ENCODE measurements at regions not wholly inside any gene's neighbourhood (a gene's known extent, or its start where the extent isn't known, plus 50 kb on each side); places are given as distances from the start of the nearest gene placed in this dataset.

DNA sequence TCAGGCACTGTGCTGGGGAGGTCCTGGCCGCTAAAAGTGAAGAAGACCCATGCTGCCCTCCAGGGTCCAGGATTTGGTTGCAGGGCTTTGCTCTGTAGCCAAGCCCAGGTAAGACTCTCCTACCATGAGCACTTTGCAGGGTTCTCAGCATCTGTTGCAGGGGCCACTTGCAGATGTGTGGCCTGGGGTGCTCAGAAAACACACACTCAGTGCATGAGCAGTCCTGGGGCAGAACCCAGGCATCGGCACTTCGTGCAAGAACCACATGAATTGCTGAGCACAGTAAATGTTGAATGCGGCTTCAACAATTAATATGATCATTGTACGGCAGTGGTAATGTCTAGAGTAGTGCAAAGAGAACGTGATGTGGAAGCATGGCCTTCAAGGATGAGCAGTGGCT, 98.5 kb upstream of the SMIM21 start:
- DNase-seq: no peak

- peak; percentile 10 for DNase-seq
These were observed 97.8 kb upstream of the SMIM21 start for GRCh38 chr18:75525331-75525730.

GRCh38 chr18:75524841-75525240, 97.3 kb upstream of the SMIM21 start:
- no peak for DNase-seq

- no peak for DNase-seq
These were observed 96.7 kb upstream of the SMIM21 start for GRCh38 chr18:75524181-75524580.

GRCh38 chr18:75521816-75522215, 94.3 kb upstream of the SMIM21 start:
- DNase-seq: no peak

- DNase-seq: no peak
These were observed 90.5 kb upstream of the SMIM21 start for GRCh38 chr18:75518007-75518406.

DNA sequence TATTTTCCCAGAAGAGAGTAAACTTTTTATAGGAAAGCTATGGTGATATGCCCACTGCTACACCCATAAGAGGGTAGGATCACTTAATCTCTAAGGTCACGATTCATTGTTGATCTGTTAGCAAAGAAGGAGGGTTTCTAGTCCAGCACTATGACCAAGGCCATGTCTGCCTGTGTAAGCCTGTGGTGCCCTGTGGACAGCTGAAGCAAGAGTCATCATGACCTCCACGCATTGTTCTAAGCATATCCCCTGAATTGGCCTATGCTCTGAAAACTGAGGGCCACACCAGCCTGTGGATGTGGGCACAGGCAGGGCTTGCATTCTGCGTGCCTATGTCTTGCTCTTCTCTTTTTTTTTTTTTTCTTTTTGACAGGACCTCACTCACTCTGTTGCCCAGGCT, 89.8 kb upstream of the SMIM21 start:
- no peak for DNase-seq

- no peak for DNase-seq
These were observed 80.1 kb upstream of the SMIM21 start for GRCh38 chr18:75507636-75508035.

DNA sequence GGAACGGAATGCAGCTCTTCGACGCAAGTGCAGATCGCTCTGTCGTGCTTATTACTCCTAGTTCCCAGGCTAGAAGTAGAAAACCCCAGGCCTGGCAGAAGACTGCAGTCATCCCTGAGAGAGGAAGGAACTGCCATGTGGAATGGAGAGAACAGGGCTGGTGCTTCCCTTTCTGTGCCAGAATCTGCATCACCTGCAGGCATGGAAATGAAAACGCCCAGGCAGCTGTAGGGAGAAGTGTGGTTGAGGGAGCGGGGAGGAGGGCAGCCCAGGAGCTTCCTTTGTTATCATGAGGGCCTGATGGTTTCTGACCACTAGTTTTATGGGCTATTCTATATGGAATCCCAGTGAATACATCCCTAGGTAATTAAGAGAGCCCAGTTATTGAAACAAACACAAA, 79.4 kb upstream of the SMIM21 start:
- no peak for DNase-seq

DNA sequence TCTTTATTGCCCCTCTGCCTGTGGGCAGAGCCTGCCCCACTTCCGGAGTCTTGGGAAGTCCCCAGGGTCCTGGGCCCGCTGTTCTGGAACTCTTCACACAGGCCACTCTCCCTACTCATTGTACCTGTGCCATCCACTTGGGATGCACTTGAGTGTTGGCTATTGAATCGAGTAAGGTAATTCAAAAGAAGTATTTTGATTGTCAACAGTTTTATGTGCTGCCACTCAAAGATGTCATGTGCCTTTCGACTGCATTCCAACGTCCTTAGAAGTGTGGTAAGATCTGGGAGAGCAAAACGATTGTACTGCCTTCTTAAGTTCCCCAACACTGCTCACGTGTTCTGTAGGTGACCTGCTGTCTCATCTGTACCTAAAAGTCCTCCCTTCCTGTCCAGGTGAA, 77.0 kb upstream of the SMIM21 start:
- no peak for DNase-seq

GRCh38 chr18:75503615-75504014, 76.1 kb upstream of the SMIM21 start:
- no peak for DNase-seq

GRCh38 chr18:75502286-75502685, 74.8 kb upstream of the SMIM21 start:
- no peak for DNase-seq

GRCh38 chr18:75500545-75500944, 73.0 kb upstream of the SMIM21 start:
- DNase-seq: no peak

DNA sequence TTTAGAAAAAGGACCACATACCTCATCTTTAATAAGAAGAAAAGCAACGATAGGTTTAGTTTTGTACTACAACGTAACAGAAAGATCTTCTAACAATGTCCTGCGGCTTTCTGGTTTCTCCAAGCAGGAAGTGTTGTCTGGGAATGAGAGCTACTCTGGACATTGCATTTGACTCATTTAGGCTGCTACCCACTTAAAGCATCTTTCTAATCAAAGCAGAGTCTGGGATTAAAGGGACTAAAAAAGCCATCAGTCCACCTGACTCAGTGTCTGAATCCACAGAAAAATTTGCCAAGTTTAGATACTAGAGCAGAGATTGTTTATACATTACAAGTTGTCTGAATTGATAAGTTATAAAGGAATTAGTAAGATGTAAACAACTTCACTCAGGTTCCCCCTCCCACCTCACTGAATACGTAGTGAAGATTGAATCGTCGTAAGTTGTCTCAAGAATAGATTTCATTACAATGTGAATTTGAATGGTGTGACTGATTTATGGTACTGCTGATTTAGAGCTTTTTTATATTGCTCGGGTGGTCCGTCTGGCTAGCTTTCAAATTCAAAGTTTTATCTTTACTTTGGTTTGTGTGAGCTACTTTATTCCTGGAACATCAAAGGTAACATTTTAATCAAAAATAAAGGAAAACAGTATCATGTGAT, 70.2 kb upstream of the SMIM21 start:
- no peak for DNase-seq

DNA sequence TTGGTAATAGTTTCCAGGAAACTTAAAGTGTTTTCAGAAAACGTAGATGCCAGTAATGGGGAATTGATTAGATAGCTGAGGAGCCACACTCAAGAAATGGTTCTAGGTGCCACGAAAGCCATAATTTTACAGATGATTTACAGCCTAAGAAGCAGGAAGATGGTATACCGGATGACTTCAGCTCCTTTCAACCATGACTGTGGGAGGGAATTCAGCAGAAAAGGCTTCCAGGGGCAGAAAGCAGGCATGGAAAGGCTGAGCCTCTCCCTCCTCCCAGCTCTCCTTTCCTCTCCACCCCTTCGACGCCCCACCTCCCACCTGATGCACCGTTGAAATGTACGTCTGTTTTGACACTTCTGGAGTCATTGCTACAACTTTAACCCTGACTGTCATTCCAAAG, 68.6 kb upstream of the SMIM21 start:
- DNase-seq: no peak

- DNase-seq: no peak
These were observed 65.3 kb upstream of the SMIM21 start for GRCh38 chr18:75492852-75493251.

GRCh38 chr18:75491361-75491760, 63.9 kb upstream of the SMIM21 start:
- DNase-seq: no peak

GRCh38 chr18:75489493-75490190, 62.1 kb upstream of the SMIM21 start:
- no peak for DNase-seq

GRCh38 chr18:75483662-75484061, 56.2 kb upstream of the SMIM21 start:
- no peak for DNase-seq

GRCh38 chr18:75482880-75483279, 55.4 kb upstream of the SMIM21 start:
- DNase-seq: no peak

- no peak for DNase-seq
These were observed 53.0 kb upstream of the SMIM21 start for GRCh38 chr18:75480487-75480886.

- peak; percentile 71 for DNase-seq
These were observed 51.7 kb upstream of the SMIM21 start for GRCh38 chr18:75478996-75479880.

DNA sequence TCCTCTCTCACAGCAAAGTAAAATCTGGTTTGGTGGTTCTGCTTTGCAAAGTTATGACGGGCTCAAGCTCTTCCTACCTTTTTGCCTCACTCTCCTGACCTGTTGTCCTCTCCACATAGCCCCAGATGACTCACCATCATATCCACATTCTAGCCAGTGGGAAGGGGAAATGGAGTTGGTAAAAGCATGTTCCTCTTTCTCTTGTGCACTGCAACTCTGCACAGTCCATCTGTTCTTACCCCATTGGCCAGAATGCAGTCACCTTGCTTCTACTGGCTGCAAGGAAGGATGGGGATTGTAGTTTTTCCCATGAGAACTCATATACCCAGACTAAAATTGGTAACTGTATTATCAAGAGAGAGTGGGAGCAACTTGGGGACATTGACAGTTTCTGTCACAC, 50.4 kb upstream of the SMIM21 start:
- DNase-seq: no peak
